HL-60 (cell line): ENCODE measurements at regions not wholly inside any gene's neighbourhood (a gene's known extent, or its start where the extent isn't known, plus 50 kb on each side); places are given as distances from the start of the nearest gene placed in this dataset.

Source experiments
- DNase-seq, 2 experiments: peaks; one replicate each; pipeline ENCODE4 v3.0.0-alpha.2; 2010 to 2020; ENCODE audit warnings: low read depth in 1 of 2, low spot score in 1 of 2
- H3K27ac ChIP-seq: fragments of 250-450 bp; sonication (Bioruptor Pico); replicated peaks from 2 replicates; pipeline ENCODE4 v1.5.1; 2020; ENCODE audit warnings: mild to moderate bottlenecking, moderate library complexity
- H3K27me3 ChIP-seq: fragments of 250-450 bp; sonication (Bioruptor Pico); 2 replicates; pipeline ENCODE4 v1.5.1; 2021; ENCODE audit warnings: mild to moderate bottlenecking, moderate library complexity; ENCODE audit not compliant: insufficient read depth, poor library complexity, severe bottlenecking
- H3K4me3 ChIP-seq: replicated peaks from 2 replicates; pipeline ENCODE4 v1.5.1; 2011; ENCODE audit warnings: mild to moderate bottlenecking, control low read depth, low read length; ENCODE audit not compliant: insufficient read depth
- CTCF ChIP-seq: IDR thresholded peaks from one replicate; pipeline ENCODE4 v1.5.1; 2011; ENCODE audit warnings: low read length, control low read depth, inconsistent platforms; ENCODE audit not compliant: insufficient read depth
- GABPA ChIP-seq: IDR thresholded peaks from 2 replicates; pipeline ENCODE4 v1.6.1; 2012; ENCODE audit warnings: low read depth
- POLR2AphosphoS5 ChIP-seq: IDR thresholded peaks from 2 replicates; pipeline ENCODE4 v1.6.1; 2012; ENCODE audit warnings: low read depth
- REST ChIP-seq: IDR thresholded peaks from 2 replicates; pipeline ENCODE4 v1.6.1; 2012; ENCODE audit warnings: low read depth; ENCODE audit not compliant: insufficient replicate concordance
- SPI1 ChIP-seq: IDR thresholded peaks from 2 replicates; pipeline ENCODE4 v1.6.1; 2012; ENCODE audit warnings: low read depth, mild to moderate bottlenecking, borderline replicate concordance

- Histone ChIP-seq H3K27me3 (no peaks in the 10 kb centered on the region), H3K4me3 (no peak overlapping the region), H3K27ac (no peak overlapping the region)
- DNase-seq = no peak
- TF ChIP-seq GABPA = no peak
- TF ChIP-seq REST = no peak
- no peak for TF ChIP-seq CTCF
- TF ChIP-seq POLR2AphosphoS5 = no peak
- no peak for TF ChIP-seq SPI1
Measured at GRCh38 chr12:116415408-116416108, 138.1 kb upstream of the MED13L start.

GRCh38 chr12:116416166-116416565 lies 138.7 kb upstream of the MED13L start:
- Histone ChIP-seq H3K27me3 (no peaks in the 10 kb centered on the region), H3K4me3 (no peak overlapping the region), H3K27ac (no peak overlapping the region)
- no peak for TF ChIP-seq POLR2AphosphoS5
- no peak for TF ChIP-seq CTCF
- no peak for TF ChIP-seq REST
- no peak for TF ChIP-seq SPI1
- no peak for TF ChIP-seq GABPA
- no peak for DNase-seq

- no peak for TF ChIP-seq REST
- TF ChIP-seq CTCF = no peak
- TF ChIP-seq POLR2AphosphoS5 = no peak
- TF ChIP-seq GABPA = no peak
- TF ChIP-seq SPI1 = no peak
- Histone ChIP-seq H3K4me3 (no peak overlapping the region), H3K27me3 (no peaks in the 10 kb centered on the region), H3K27ac (no peak overlapping the region)
- DNase-seq = no peak
Measured at GRCh38 chr12:116418551-116418950, 140.6 kb upstream of the MAP1LC3B2 start.
